ENCODE measurements at regions not wholly inside any gene's neighbourhood (a gene's known extent, or its start where the extent isn't known, plus 50 kb on each side); places are given as distances from the start of the nearest gene placed in this dataset.
A peak's percentile ranks its signal among the peaks of the same experiment; 100 is the strongest.

- Mint-ChIP-seq H3K9me3 (no peaks in the 10 kb centered on the region), H3K27ac (no peak overlapping the region), H3K4me1 (no peaks in the 10 kb centered on the region), H3K27me3 (peaks cover 0 to 6% (median 0%) of the 10 kb centered on the region in 5 donors), H3K4me3 (no peak overlapping the region), H3K36me3 (no peaks in the 10 kb centered on the region)
- no peak overlapping the region for H3K27ac ChIP-seq (ENCODE audit: low read depth, low read length)
- H3K27me3 ChIP-seq (ENCODE audit: control insufficient read depth in 2 of 2, insufficient read depth in 2 of 2, low read length in 2 of 2), result no peaks in the 10 kb centered on the region
- no peak overlapping the region for H3K4me3 ChIP-seq (ENCODE audit: low read length)
- ChIA-PET POLR2A (no interaction called here), CTCF (no interaction called here)
- no peaks in the 10 kb centered on the region for H3K36me3 ChIP-seq (ENCODE audit: control insufficient read depth in 2 of 3, insufficient read depth in 3 of 3, low read length in 3 of 3)
- DNase-seq (no peak), ATAC-seq (no peak)
- intact Hi-C loops (cut with micrococcal nuclease), result no loop called here
- H3K4me1 ChIP-seq (ENCODE audit: control insufficient read depth in 2 of 2, insufficient read depth in 2 of 2, low read length in 2 of 2), result no peaks in the 10 kb centered on the region
- no peaks in the 10 kb centered on the region for H3K9me3 ChIP-seq (ENCODE audit: control insufficient read depth in 2 of 3, low read length in 3 of 3)
Measured at GRCh38 chr3:110178965-110179364, 841.6 kb upstream of the DPPA4 start.

- Mint-ChIP-seq H3K36me3 (no peaks in the 10 kb centered on the region), H3K4me3 (no peak overlapping the region), H3K4me1 (no peaks in the 10 kb centered on the region), H3K9me3 (no peaks in the 10 kb centered on the region), H3K27ac (no peak overlapping the region), H3K27me3 (peaks cover 0 to 6% (median 0%) of the 10 kb centered on the region in 5 donors)
- POLR2A ChIA-PET, result no interaction called here
- no peak for DNase-seq
- Histone ChIP-seq H3K4me1 (ENCODE audit: control insufficient read depth in 2 of 2, insufficient read depth in 2 of 2, low read length in 2 of 2) (no peaks in the 10 kb centered on the region), H3K4me3 (ENCODE audit: low read length) (no peak overlapping the region), H3K36me3 (ENCODE audit: control insufficient read depth in 2 of 3, insufficient read depth in 3 of 3, low read length in 3 of 3) (no peaks in the 10 kb centered on the region), H3K27me3 (ENCODE audit: control insufficient read depth in 2 of 2, insufficient read depth in 2 of 2, low read length in 2 of 2) (no peaks in the 10 kb centered on the region), H3K9me3 (ENCODE audit: control insufficient read depth in 2 of 3, low read length in 3 of 3) (no peaks in the 10 kb centered on the region), H3K27ac (ENCODE audit: low read depth, low read length) (no peak overlapping the region)
- intact Hi-C loops (cut with micrococcal nuclease), result loop anchor here in 1 of 2 donors (10.0 kb wide), 1 partner anchor 446 kb away; no protein-coding TSS in a partner anchor
- ATAC-seq, result no peak
- CTCF ChIA-PET, result no interaction called here
Measured at GRCh38 chr3:110180733-110181132, 843.4 kb upstream of the DPPA4 start.

GRCh38 chr3:110181226-110181625 is 843.9 kb upstream of the DPPA4 start:
- intact Hi-C loops (cut with micrococcal nuclease), result loop anchor here in 1 of 2 donors (10.0 kb wide), 1 partner anchor 446 kb away; no protein-coding TSS in a partner anchor
- no peaks in the 10 kb centered on the region for H3K9me3 Mint-ChIP-seq
- ATAC-seq (no peak), DNase-seq (no peak)
- no peaks in the 10 kb centered on the region for H3K36me3 Mint-ChIP-seq
- Histone ChIP-seq H3K27ac (ENCODE audit: low read depth, low read length) (no peak overlapping the region), H3K4me1 (ENCODE audit: control insufficient read depth in 2 of 2, insufficient read depth in 2 of 2, low read length in 2 of 2) (no peaks in the 10 kb centered on the region), H3K36me3 (ENCODE audit: control insufficient read depth in 2 of 3, insufficient read depth in 3 of 3, low read length in 3 of 3) (no peaks in the 10 kb centered on the region), H3K27me3 (ENCODE audit: control insufficient read depth in 2 of 2, insufficient read depth in 2 of 2, low read length in 2 of 2) (no peaks in the 10 kb centered on the region), H3K4me3 (ENCODE audit: low read length) (no peak overlapping the region), H3K9me3 (ENCODE audit: control insufficient read depth in 2 of 3, low read length in 3 of 3) (no peaks in the 10 kb centered on the region)
- peaks cover 0 to 6% (median 0%) of the 10 kb centered on the region in 5 donors for H3K27me3 Mint-ChIP-seq
- POLR2A ChIA-PET, result no interaction called here
- CTCF ChIA-PET, result no interaction called here
- H3K4me3 Mint-ChIP-seq, result no peak overlapping the region
- no peak overlapping the region for H3K27ac Mint-ChIP-seq
- no peaks in the 10 kb centered on the region for H3K4me1 Mint-ChIP-seq

- CTCF ChIA-PET, result no interaction called here
- H3K27ac Mint-ChIP-seq, result no peak overlapping the region
- Histone ChIP-seq H3K4me3 (ENCODE audit: low read length) (no peak overlapping the region), H3K27ac (ENCODE audit: low read depth, low read length) (no peak overlapping the region), H3K4me1 (ENCODE audit: control insufficient read depth in 2 of 2, insufficient read depth in 2 of 2, low read length in 2 of 2) (no peaks in the 10 kb centered on the region), H3K27me3 (ENCODE audit: control insufficient read depth in 2 of 2, insufficient read depth in 2 of 2, low read length in 2 of 2) (no peaks in the 10 kb centered on the region), H3K36me3 (ENCODE audit: control insufficient read depth in 2 of 3, insufficient read depth in 3 of 3, low read length in 3 of 3) (no peaks in the 10 kb centered on the region), H3K9me3 (ENCODE audit: control insufficient read depth in 2 of 3, low read length in 3 of 3) (no peaks in the 10 kb centered on the region)
- peaks cover 0 to 4% (median 0%) of the 10 kb centered on the region in 11 donors for H3K9me3 Mint-ChIP-seq
- ATAC-seq (no peak), DNase-seq (no peak)
- H3K4me1 Mint-ChIP-seq, result no peaks in the 10 kb centered on the region
- H3K36me3 Mint-ChIP-seq, result no peaks in the 10 kb centered on the region
- POLR2A ChIA-PET, result no interaction called here
- H3K27me3 Mint-ChIP-seq, result no peaks in the 10 kb centered on the region
- intact Hi-C loops (cut with micrococcal nuclease), result loop anchor here in 1 of 2 donors (10.0 kb wide), 1 partner anchor 450 kb away; no protein-coding TSS in a partner anchor
- H3K4me3 Mint-ChIP-seq, result no peak overlapping the region
Measured at GRCh38 chr3:110184536-110184935, 847.2 kb upstream of the DPPA4 start.

GRCh38 chr3:110193074-110193473 is 855.7 kb upstream of the DPPA4 start:
- ChIA-PET CTCF (no interaction called here), POLR2A (no interaction called here)
- Histone ChIP-seq H3K4me1 (ENCODE audit: control insufficient read depth in 2 of 2, insufficient read depth in 2 of 2, low read length in 2 of 2) (no peaks in the 10 kb centered on the region), H3K27me3 (ENCODE audit: control insufficient read depth in 2 of 2, insufficient read depth in 2 of 2, low read length in 2 of 2) (no peaks in the 10 kb centered on the region), H3K4me3 (ENCODE audit: low read length) (no peak overlapping the region), H3K27ac (ENCODE audit: low read depth, low read length) (no peak overlapping the region), H3K9me3 (ENCODE audit: control insufficient read depth in 2 of 3, low read length in 3 of 3) (no peaks in the 10 kb centered on the region), H3K36me3 (ENCODE audit: control insufficient read depth in 2 of 3, insufficient read depth in 3 of 3, low read length in 3 of 3) (no peaks in the 10 kb centered on the region)
- ATAC-seq (no peak), DNase-seq (no peak)
- no peak overlapping the region for H3K27ac Mint-ChIP-seq
- H3K4me3 Mint-ChIP-seq, result no peak overlapping the region
- peaks cover 0 to 5% (median 0%) of the 10 kb centered on the region in 11 donors for H3K9me3 Mint-ChIP-seq
- peaks cover 0 to 12% (median 10%) of the 10 kb centered on the region in 5 donors for H3K27me3 Mint-ChIP-seq
- intact Hi-C loops (cut with micrococcal nuclease), result no loop called here
- H3K4me1 Mint-ChIP-seq, result no peaks in the 10 kb centered on the region
- H3K36me3 Mint-ChIP-seq, result no peaks in the 10 kb centered on the region

- ChIA-PET POLR2A (no interaction called here), CTCF (no interaction called here)
- Histone ChIP-seq H3K27ac (ENCODE audit: low read depth, low read length) (no peak overlapping the region), H3K9me3 (ENCODE audit: control insufficient read depth in 2 of 3, low read length in 3 of 3) (peaks cover 0 to 6% (median 0%) of the 10 kb centered on the region in 3 experiments), H3K4me3 (ENCODE audit: low read length) (no peak overlapping the region), H3K4me1 (ENCODE audit: control insufficient read depth in 2 of 2, insufficient read depth in 2 of 2, low read length in 2 of 2) (no peaks in the 10 kb centered on the region), H3K36me3 (ENCODE audit: control insufficient read depth in 2 of 3, insufficient read depth in 3 of 3, low read length in 3 of 3) (no peaks in the 10 kb centered on the region), H3K27me3 (ENCODE audit: control insufficient read depth in 2 of 2, insufficient read depth in 2 of 2, low read length in 2 of 2) (no peaks in the 10 kb centered on the region)
- DNase-seq (no peak), ATAC-seq (peak; percentile 27)
- Mint-ChIP-seq H3K27me3 (peaks cover 0 to 8% (median 4%) of the 10 kb centered on the region in 5 donors), H3K36me3 (no peaks in the 10 kb centered on the region), H3K4me1 (no peaks in the 10 kb centered on the region), H3K4me3 (no peak overlapping the region), H3K27ac (peak overlapping the region in 1 of 9 donors; percentile 46), H3K9me3 (peaks cover 2 to 23% (median 7%) of the 10 kb centered on the region in 11 donors)
- intact Hi-C loops (cut with micrococcal nuclease), result no loop called here
Measured at GRCh38 chr3:110198717-110199587, 861.6 kb upstream of the DPPA4 start.

GRCh38 chr3:110199588-110199943 is 862.2 kb upstream of the DPPA4 start:
- Mint-ChIP-seq H3K4me3 (no peak overlapping the region), H3K27me3 (peaks cover 0 to 13% (median 4%) of the 10 kb centered on the region in 5 donors), H3K36me3 (no peaks in the 10 kb centered on the region), H3K4me1 (no peaks in the 10 kb centered on the region), H3K9me3 (peaks cover 2 to 23% (median 7%) of the 10 kb centered on the region in 11 donors), H3K27ac (no peak overlapping the region)
- Histone ChIP-seq H3K27me3 (ENCODE audit: control insufficient read depth in 2 of 2, insufficient read depth in 2 of 2, low read length in 2 of 2) (no peaks in the 10 kb centered on the region), H3K27ac (ENCODE audit: low read depth, low read length) (no peak overlapping the region), H3K4me3 (ENCODE audit: low read length) (no peak overlapping the region), H3K4me1 (ENCODE audit: control insufficient read depth in 2 of 2, insufficient read depth in 2 of 2, low read length in 2 of 2) (no peaks in the 10 kb centered on the region), H3K36me3 (ENCODE audit: control insufficient read depth in 2 of 3, insufficient read depth in 3 of 3, low read length in 3 of 3) (no peaks in the 10 kb centered on the region), H3K9me3 (ENCODE audit: control insufficient read depth in 2 of 3, low read length in 3 of 3) (peaks cover 0 to 6% (median 0%) of the 10 kb centered on the region in 3 experiments)
- no peak for DNase-seq
- intact Hi-C loops (cut with micrococcal nuclease), result no loop called here
- no peak for ATAC-seq
- ChIA-PET POLR2A (no interaction called here), CTCF (no interaction called here)

All from naive thymus-derived CD4-positive, alpha-beta T cell (primary cell).